ELF-1 (cell line): ENCODE measurements at regions not wholly inside any gene's neighbourhood (a gene's known extent, or its start where the extent isn't known, plus 50 kb on each side); places are given as distances from the start of the nearest gene placed in this dataset.
"Not testable (repeated sequence)": the region's sequence is repeated elsewhere in the genome, so short reads cannot be mapped to it uniquely, and the experiment has no call there.

ENCODE experiments used
- DNase-seq: peaks from one replicate; pipeline ENCODE4 v3.0.0-alpha.2; 2016; ENCODE audit warnings: low read depth, low spot score

- DNase-seq = no peak
Observed at GRCh38 chr13:112145551-112146360, 78.8 kb downstream of the SOX1 start.

GRCh38 chr13:112150352-112150751 is 83.4 kb downstream of the SOX1 start:
- DNase-seq = no peak

- DNase-seq = no peak
Observed at GRCh38 chr13:112152846-112153245, 85.9 kb downstream of the SOX1 start.

GRCh38 chr13:112153364-112153763 is 86.4 kb downstream of the SOX1 start:
- DNase-seq = no peak

GRCh38 chr13:112153846-112154245 is 86.9 kb downstream of the SOX1 start:
- peak; percentile 12 for DNase-seq

- no peak for DNase-seq
Observed at GRCh38 chr13:112154301-112155060, 87.5 kb downstream of the SOX1 start.

GRCh38 chr13:112158961-112159360 is 92.0 kb downstream of the SOX1 start:
- DNase-seq = no peak

- DNase-seq = no peak
Observed at GRCh38 chr13:112159575-112160547, 92.9 kb downstream of the SOX1 start.

- no peak for DNase-seq
Observed at GRCh38 chr13:112160558-112160957, 93.6 kb downstream of the SOX1 start.

- peak; percentile 60 for DNase-seq
Observed at GRCh38 chr13:112161521-112162301, 94.8 kb downstream of the SOX1 start.

- DNase-seq = not testable (repeated sequence)
Observed at GRCh38 chr13:112163691-112164660, 97.0 kb downstream of the SOX1 start.

GRCh38 chr13:112165712-112166111 is 98.8 kb downstream of the SOX1 start:
- DNase-seq = no peak

GRCh38 chr13:112168761-112169160 is 101.8 kb downstream of the SOX1 start:
- DNase-seq = no peak

- DNase-seq = no peak
Observed at GRCh38 chr13:112169941-112170822, 103.2 kb downstream of the SOX1 start.

GRCh38 chr13:112170823-112171569 is 104.0 kb downstream of the SOX1 start:
- no peak for DNase-seq

- no peak for DNase-seq
Observed at GRCh38 chr13:112171570-112171965, 104.6 kb downstream of the SOX1 start.

- DNase-seq = no peak
Observed at GRCh38 chr13:112172017-112172416, 105.1 kb downstream of the SOX1 start.

GRCh38 chr13:112172641-112173251 is 105.8 kb downstream of the SOX1 start:
- DNase-seq = no peak
